ENCODE measurements at regions not wholly inside any gene's neighbourhood (a gene's known extent, or its start where the extent isn't known, plus 50 kb on each side); places are given as distances from the start of the nearest gene placed in this dataset.

DNA sequence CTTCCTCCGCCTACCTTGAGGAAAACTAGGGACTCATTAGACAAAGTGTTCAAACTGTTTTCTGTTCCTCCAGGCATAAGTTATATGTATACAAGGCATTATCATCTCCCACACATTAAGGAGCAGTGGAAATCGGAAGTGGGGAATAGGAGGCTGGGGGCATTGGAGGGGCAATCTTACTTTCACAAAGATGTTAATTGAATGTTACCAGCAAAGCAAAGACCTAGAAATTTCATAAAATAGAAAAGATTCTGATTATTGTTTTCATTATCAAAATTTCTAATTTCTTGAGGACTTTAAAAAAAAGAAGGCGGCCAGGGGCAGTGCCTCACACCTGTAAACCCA, 501.7 kb upstream of the JARID2 start:
- CTCF ChIA-PET: no interaction called here
- Mint-ChIP-seq H3K27ac (peak overlapping the region; percentile 82), H3K9me3 (peaks cover 17% of the 10 kb centered on the region), H3K36me3 (peaks cover 6% of the 10 kb centered on the region), H3K4me1 (peaks cover 41% of the 10 kb centered on the region), H3K27me3 (peaks cover 3% of the 10 kb centered on the region), H3K4me3 (no peak overlapping the region)
- no peak for DNase-seq

DNA sequence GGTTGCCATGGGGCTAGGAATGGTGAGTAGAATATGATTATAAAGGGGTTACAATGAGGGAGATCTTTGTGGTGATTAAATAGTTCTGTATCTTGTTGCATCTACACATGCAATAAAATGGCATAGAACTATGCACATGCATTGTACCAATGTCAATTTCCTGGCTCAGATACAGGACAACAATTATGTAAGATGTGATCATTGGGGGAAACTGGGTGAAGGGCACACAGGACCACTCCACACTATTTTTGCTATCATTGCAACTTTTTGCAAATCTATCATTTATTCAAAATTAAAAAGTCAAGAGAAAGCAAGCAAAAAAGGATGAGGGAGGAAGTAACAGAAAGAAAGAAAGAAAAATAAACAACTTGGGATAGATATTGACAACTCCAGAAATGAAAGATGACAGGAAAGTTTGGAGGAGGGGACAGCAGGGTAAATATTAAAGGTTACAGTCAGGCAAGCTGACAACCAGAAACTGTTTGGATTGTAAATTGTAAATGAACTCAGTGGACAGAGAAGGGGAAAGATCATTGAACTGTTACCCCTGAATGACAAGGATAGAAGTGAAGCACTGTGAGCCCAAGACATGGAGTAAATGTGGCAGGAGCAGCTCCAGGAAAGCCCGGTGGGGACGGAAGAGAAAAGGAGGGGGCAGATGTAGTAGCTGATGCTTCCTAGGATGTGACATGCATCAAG, 499.6 kb upstream of the JARID2 start:
- peaks cover 6% of the 10 kb centered on the region for H3K36me3 Mint-ChIP-seq
- no peak overlapping the region for H3K27ac Mint-ChIP-seq
- no peak for DNase-seq
- H3K4me1 Mint-ChIP-seq: peaks cover 38% of the 10 kb centered on the region
- no peak overlapping the region for H3K4me3 Mint-ChIP-seq
- peaks cover 8% of the 10 kb centered on the region for H3K9me3 Mint-ChIP-seq
- peaks cover 3% of the 10 kb centered on the region for H3K27me3 Mint-ChIP-seq
- CTCF ChIA-PET: no interaction called here

DNA sequence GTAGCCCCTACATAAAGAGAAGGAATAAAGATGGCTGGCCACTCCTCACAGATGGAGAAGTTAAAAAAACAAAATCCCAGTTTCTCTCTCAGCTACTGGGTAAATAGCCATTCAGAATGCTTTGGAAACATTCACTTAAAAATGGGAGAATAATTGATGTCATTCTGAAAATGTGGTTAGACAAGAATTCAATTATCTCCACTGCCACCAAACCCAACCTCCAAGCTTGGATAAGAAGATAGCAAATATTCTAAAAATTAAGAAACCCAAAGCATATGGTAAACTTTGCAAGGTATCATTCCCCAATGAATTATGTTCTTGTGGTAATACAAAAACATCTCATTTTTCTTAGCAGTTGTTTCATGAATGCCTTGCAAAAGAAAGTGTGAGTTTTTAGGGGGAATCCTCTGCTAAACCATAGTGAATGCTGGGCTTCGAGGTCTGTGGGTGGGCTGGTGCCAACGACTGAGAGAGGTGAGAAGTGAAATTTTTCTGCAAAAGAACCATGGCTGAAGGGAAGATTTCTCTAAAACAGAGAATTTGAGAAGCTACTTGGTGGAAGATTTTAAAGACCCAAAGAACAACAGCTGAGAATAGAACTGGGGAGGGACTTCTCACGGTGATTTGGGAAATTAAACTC, 497.9 kb upstream of the JARID2 start:
- no peak overlapping the region for H3K4me3 Mint-ChIP-seq
- H3K27ac Mint-ChIP-seq: no peak overlapping the region
- peaks cover 2% of the 10 kb centered on the region for H3K9me3 Mint-ChIP-seq
- H3K36me3 Mint-ChIP-seq: peaks cover 3% of the 10 kb centered on the region
- H3K27me3 Mint-ChIP-seq: peaks cover 3% of the 10 kb centered on the region
- H3K4me1 Mint-ChIP-seq: peaks cover 28% of the 10 kb centered on the region
- CTCF ChIA-PET: no interaction called here
- no peak for DNase-seq

GRCh38 chr6:14748679-14749078, 497.2 kb upstream of the JARID2 start:
- Mint-ChIP-seq H3K36me3 (peaks cover 3% of the 10 kb centered on the region), H3K27ac (no peak overlapping the region), H3K27me3 (peaks cover 3% of the 10 kb centered on the region), H3K9me3 (peaks cover 2% of the 10 kb centered on the region), H3K4me1 (peaks cover 21% of the 10 kb centered on the region), H3K4me3 (no peak overlapping the region)
- CTCF ChIA-PET: no interaction called here
- no peak for DNase-seq

DNA sequence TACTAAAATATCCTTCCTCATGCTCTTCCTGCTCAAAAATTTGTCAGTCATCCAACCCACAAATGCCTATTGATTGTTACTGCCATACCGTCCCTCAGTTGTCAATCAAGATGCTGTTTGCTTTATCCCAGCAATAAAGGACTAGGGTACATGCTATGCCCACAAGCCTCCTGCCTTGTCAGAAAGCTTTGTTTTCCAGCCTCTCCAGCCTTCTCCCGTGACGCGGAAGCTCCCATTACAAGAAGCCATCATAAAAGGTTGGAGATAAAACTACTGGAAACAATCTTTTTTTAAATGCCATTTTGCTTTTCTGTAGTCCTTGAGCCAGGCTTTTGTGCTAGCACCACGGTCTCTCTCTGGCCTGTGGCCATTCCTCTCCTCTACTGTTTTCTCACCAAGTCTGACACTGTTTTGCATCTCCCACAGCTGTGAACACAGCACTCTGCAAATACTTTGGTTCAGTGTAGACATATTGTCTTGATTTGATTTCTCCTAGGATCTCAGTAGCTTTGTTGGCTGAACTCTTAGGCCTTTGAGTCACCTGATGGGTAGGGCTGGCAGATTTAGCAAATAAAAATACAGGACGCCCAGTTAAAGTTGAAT, 495.7 kb upstream of the JARID2 start:
- CTCF ChIA-PET: no interaction called here
- no peak for DNase-seq
- no peak overlapping the region for H3K27ac Mint-ChIP-seq
- no peak overlapping the region for H3K4me3 Mint-ChIP-seq
- H3K4me1 Mint-ChIP-seq: peaks cover 15% of the 10 kb centered on the region
- peaks cover 3% of the 10 kb centered on the region for H3K27me3 Mint-ChIP-seq
- no peaks in the 10 kb centered on the region for H3K36me3 Mint-ChIP-seq
- H3K9me3 Mint-ChIP-seq: no peaks in the 10 kb centered on the region

DNA sequence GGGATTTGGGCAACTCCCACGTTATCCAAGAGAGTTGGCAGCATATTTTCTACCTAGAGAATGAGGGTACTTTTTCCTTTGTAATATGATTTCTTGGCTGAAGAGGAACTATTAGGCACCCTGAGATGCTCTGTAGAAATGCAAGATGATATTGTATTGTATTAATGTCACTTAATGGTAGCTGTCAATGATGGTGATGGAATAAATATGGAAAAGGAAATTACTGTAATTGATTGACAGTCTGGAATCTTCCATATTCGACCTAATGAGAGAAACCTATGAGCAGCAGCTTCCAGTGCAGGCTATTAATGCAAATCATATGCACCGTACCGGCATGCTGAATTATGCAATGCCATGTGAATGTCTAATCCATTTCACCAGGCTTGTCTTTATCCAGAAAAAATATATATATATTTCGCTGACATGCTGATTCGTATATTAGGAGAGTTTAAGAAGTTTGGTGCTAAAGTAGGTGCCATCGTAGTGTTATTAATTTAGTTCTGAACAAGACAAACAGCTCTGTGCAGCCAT, 494.2 kb upstream of the JARID2 start:
- Mint-ChIP-seq H3K36me3 (no peaks in the 10 kb centered on the region), H3K27me3 (peaks cover 3% of the 10 kb centered on the region), H3K4me3 (no peak overlapping the region), H3K4me1 (peaks cover 7% of the 10 kb centered on the region), H3K9me3 (peaks cover 2% of the 10 kb centered on the region), H3K27ac (no peak overlapping the region)
- DNase-seq: no peak
- CTCF ChIA-PET: no interaction called here

DNA sequence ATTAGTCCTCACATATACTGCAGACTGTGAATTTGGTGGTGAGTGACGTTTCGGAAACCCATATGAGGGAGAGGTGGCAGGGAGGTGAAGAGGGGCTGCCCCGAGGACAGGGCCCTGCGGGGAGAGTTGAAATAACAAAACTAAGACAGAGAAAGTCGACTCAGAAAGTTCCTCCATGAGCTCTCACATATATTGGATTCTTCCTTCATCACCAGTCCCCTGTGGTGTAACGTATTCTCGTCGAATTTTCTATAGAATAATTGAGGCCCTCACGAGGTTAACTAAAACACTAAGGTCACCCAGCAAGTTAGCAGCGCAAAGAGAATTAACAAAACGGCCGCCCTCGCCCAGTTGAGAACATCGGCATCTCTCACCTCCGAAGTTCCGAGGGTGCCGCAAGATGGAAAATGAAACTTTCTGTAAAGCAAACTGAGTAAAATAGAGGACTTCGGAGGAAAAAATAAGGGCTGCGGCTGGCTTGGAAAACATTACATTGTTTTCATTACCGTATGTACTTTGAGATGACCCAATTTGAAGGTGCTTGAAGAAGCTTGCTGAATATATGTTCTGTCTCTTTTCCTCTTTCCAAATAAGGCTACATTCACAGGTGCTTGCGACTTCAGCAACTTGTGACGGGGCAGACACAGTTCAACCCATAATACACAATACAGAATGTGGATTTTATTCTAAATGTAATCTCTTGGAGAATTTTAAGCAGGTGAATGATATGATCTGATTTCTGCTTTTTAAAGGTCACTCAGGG, 490.9 kb upstream of the JARID2 start:
- H3K27me3 Mint-ChIP-seq: no peaks in the 10 kb centered on the region
- H3K4me3 Mint-ChIP-seq: no peak overlapping the region
- H3K27ac Mint-ChIP-seq: no peak overlapping the region
- no peaks in the 10 kb centered on the region for H3K4me1 Mint-ChIP-seq
- CTCF ChIA-PET: no interaction called here
- no peaks in the 10 kb centered on the region for H3K36me3 Mint-ChIP-seq
- H3K9me3 Mint-ChIP-seq: peaks cover 2% of the 10 kb centered on the region
- no peak for DNase-seq

DNA sequence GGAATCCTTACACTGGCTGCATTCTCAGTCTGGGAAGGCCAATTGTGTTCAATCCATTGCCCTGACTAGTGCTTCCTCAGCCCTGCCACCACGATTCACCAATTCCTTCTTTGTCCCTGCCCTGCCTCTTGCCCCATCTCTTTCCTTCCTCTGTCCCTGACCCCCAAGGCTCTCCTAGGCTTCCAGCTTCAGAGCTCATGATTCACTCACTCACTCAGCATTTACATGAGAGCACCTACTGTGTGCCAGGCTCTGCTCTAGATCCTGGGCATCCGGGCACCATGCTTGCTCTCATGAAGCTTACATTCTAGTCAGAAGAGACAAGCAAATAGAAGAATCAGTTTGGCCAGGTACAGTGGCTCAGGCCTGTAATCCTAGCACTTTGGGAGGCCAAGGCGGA, 489.5 kb upstream of the JARID2 start:
- H3K4me1 Mint-ChIP-seq: no peaks in the 10 kb centered on the region
- no peaks in the 10 kb centered on the region for H3K36me3 Mint-ChIP-seq
- CTCF ChIA-PET: interaction anchor here (0.6 kb wide), 1 partner anchor 120 kb away, joined by 3 read pairs; no protein-coding TSS in a partner anchor
- H3K9me3 Mint-ChIP-seq: peaks cover 2% of the 10 kb centered on the region
- no peak overlapping the region for H3K4me3 Mint-ChIP-seq
- no peak for DNase-seq
- peak overlapping the region; percentile 80 for H3K27ac Mint-ChIP-seq
- no peaks in the 10 kb centered on the region for H3K27me3 Mint-ChIP-seq

- CTCF ChIA-PET: interaction anchor here (0.6 kb wide), 1 partner anchor 119 kb away, joined by 3 read pairs; no protein-coding TSS in a partner anchor
- Mint-ChIP-seq H3K4me3 (no peak overlapping the region), H3K27me3 (no peaks in the 10 kb centered on the region), H3K27ac (no peak overlapping the region), H3K4me1 (no peaks in the 10 kb centered on the region), H3K36me3 (peaks cover 2% of the 10 kb centered on the region), H3K9me3 (peaks cover 2% of the 10 kb centered on the region)
- no peak for DNase-seq
These were observed 488.9 kb upstream of the JARID2 start for GRCh38 chr6:14757014-14757413.

DNA sequence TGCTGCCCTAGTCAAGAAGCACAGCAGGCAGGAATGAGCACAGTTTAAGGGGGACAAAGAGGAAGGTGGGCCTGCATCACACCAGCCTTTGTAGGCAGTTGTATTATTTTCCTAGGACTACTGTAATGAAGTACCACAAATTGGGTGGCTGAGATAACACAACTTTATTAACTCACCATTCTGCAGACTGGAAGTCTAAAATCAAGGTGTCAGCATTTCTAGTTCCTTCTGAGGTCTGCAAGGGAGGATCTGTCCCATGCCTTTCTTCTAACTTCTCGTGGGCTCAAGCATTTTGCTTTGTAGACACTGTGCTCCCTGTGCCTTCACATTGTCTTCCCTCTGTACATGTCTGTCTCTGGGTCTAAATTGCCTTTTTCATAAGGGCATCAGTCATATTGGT, 488.5 kb upstream of the JARID2 start:
- Mint-ChIP-seq H3K9me3 (peaks cover 2% of the 10 kb centered on the region), H3K4me1 (no peaks in the 10 kb centered on the region), H3K36me3 (peaks cover 2% of the 10 kb centered on the region), H3K27ac (no peak overlapping the region), H3K27me3 (no peaks in the 10 kb centered on the region), H3K4me3 (no peak overlapping the region)
- DNase-seq: no peak
- CTCF ChIA-PET: no interaction called here

DNA sequence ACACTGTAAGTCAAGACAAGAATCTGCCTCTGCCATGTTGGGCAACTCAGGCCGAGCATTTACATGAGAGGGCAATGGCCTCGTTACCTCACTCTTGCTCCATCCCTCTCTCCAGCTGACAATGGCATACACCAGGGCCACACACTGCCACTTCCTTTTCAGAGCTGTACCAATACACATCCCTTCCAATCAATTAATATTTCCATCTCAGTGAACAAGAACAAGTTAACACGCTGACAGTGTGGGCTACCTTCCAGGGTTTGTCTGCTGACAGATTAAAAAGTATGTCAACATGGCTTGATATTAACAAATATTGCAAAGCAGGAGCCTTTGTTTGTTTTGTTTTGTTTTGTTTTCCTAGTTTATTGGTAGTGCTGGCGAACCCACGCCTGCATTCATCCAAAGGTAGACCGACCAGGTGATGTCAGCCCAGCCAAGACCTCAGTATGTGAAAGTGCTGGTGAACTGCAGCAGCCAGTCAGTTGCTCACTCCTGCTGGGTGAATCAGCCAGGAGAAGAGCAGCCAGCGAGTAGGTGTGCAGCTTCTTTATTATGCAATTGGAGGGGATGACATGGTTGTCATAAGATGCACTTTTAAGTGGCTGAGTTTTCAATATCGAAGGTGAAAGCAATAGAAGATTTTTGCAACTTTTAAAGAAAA, 487.3 kb upstream of the JARID2 start:
- DNase-seq: no peak
- peaks cover 2% of the 10 kb centered on the region for H3K9me3 Mint-ChIP-seq
- CTCF ChIA-PET: no interaction called here
- H3K4me1 Mint-ChIP-seq: no peaks in the 10 kb centered on the region
- H3K4me3 Mint-ChIP-seq: no peak overlapping the region
- H3K27me3 Mint-ChIP-seq: no peaks in the 10 kb centered on the region
- no peak overlapping the region for H3K27ac Mint-ChIP-seq
- H3K36me3 Mint-ChIP-seq: peaks cover 2% of the 10 kb centered on the region

GRCh38 chr6:14759976-14760672, 485.7 kb upstream of the JARID2 start:
- Mint-ChIP-seq H3K4me1 (no peaks in the 10 kb centered on the region), H3K4me3 (no peak overlapping the region), H3K36me3 (peaks cover 2% of the 10 kb centered on the region), H3K27ac (no peak overlapping the region), H3K27me3 (no peaks in the 10 kb centered on the region), H3K9me3 (peaks cover 2% of the 10 kb centered on the region)
- no peak for DNase-seq
- CTCF ChIA-PET: interaction anchor here (0.5 kb wide), 1 partner anchor 298 kb away, joined by 3 read pairs; no protein-coding TSS in a partner anchor

GRCh38 chr6:14762077-14762476, 483.8 kb upstream of the JARID2 start:
- no peak overlapping the region for H3K4me3 Mint-ChIP-seq
- CTCF ChIA-PET: interaction anchor here (0.7 kb wide), 1 partner anchor 201 kb away, joined by 3 read pairs; no protein-coding TSS in a partner anchor
- H3K27ac Mint-ChIP-seq: no peak overlapping the region
- H3K9me3 Mint-ChIP-seq: no peaks in the 10 kb centered on the region
- H3K4me1 Mint-ChIP-seq: no peaks in the 10 kb centered on the region
- H3K27me3 Mint-ChIP-seq: no peaks in the 10 kb centered on the region
- DNase-seq: no peak
- peaks cover 2% of the 10 kb centered on the region for H3K36me3 Mint-ChIP-seq

Data from activated naive CD4-positive, alpha-beta T cell treated with anti-CD3 and anti-CD28 coated beads, Interleukin-2, amount 10 ng/mL, durations not matched to agents 7 days and 5 days (primary cell).